OCI-LY7 (cell line): ENCODE measurements at regions not wholly inside any gene's neighbourhood (a gene's known extent, or its start where the extent isn't known, plus 50 kb on each side); places are given as distances from the start of the nearest gene placed in this dataset.

Source experiments
- EZH2phosphoT487 ChIP-seq: fragments of 200-600 bp; sonication (generic); IDR thresholded peaks from 2 replicates; pipeline ENCODE4 v1.6.1; 2018; ENCODE audit warnings: low read depth, borderline replicate concordance, mild to moderate bottlenecking, mixed run types, antibody characterized with exemption, low read length, moderate library complexity, mixed read lengths
- TF ChIP-seq, protein P1 (sequence below): fragments of 200-600 bp; sonication (generic); conservative IDR thresholded peaks from 2 replicates; pipeline ENCODE4 v1.5.1; 2014; ENCODE audit warnings: mild to moderate bottlenecking, antibody characterized with exemption, low read length, moderate library complexity, mixed read lengths

DNA sequence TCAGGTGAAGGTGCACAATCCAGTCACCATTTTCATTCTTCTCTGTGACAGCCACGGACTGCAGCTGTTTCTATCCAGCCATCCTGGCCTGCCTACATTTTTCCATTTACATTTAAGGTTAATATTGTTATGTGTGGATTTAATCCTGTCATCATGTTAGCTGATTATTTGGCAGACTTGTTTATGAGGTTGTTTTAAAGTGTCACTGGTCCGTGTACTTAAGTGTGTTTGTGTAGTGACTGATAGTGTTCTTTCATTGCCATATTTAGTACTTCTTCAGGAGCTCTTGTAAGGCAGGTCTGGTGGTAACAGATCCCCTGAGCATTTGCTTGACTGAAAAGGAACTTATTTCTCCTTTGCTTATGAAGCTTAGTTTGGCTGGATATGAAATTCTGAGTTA lies 364.2 kb downstream of the JRKL start:
- TF ChIP-seq, protein P1, sequence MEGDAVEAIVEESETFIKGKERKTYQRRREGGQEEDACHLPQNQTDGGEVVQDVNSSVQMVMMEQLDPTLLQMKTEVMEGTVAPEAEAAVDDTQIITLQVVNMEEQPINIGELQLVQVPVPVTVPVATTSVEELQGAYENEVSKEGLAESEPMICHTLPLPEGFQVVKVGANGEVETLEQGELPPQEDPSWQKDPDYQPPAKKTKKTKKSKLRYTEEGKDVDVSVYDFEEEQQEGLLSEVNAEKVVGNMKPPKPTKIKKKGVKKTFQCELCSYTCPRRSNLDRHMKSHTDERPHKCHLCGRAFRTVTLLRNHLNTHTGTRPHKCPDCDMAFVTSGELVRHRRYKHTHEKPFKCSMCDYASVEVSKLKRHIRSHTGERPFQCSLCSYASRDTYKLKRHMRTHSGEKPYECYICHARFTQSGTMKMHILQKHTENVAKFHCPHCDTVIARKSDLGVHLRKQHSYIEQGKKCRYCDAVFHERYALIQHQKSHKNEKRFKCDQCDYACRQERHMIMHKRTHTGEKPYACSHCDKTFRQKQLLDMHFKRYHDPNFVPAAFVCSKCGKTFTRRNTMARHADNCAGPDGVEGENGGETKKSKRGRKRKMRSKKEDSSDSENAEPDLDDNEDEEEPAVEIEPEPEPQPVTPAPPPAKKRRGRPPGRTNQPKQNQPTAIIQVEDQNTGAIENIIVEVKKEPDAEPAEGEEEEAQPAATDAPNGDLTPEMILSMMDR: no peak
- TF ChIP-seq EZH2phosphoT487: no peak
